OCI-M1 (cell line): ENCODE measurements at regions not wholly inside any gene's neighbourhood (a gene's known extent, or its start where the extent isn't known, plus 50 kb on each side); places are given as distances from the start of the nearest gene placed in this dataset.
"Not testable (repeated sequence)": the region's sequence is repeated elsewhere in the genome, so short reads cannot be mapped to it uniquely, and the experiment has no call there.

Experiments
- DNase-seq: peaks from one replicate; lab custom pipeline; 2025; lab: John Stamatoyannopoulos, UW

DNA sequence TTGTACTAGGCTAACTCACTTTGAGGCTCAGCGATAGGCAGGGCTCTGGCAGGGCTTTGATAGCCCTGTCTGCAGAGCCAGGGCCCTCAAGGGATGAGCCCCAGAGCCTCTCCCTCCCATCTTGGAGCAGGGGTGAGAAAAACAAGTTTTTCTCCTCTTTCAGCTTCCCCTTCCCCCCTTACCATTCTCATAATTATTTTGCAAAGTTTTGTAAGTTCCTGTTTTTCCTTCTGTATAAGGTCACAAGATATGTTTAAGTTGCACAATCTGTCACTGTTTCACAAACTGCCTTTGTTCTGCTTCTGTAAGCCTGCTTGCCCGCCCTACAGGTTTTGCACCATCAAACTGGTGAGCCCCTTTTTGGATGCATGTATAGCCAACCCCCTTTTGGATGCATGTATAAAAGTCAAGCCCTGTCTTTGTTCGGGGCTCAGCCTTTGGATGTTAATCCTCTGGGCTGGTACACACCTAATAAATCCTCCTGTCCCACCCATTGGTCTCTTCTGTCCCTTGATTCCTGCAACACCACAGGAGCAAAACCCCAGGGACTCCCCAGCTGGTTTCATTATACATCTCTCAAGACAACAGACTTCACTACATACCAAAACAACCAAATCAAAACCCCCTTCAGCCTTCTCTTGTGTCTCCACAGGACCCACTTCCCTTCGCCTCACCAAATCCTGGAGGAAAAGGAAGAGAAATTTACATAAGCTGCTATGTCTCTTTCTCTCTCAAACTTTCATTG lies 52.5 kb upstream of the RESF1 start:
- DNase-seq: peak; percentile 85

DNA sequence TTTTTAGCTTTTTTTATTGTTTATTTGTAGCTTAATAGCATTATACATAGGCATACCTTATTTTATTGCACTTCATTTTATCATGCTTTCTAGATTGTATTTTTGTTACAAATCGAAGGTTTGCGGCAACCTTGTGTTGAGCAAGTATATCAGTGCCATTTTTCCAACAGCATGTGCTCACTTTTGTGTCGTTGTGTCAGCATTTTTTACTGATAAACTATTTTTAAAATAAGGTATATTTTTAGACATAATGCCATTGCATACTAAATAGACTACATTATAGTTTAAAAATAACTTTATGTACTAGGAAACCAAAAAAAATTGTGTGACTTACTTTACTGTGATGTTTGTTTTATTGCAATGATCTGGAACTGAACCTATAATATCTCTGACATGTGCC lies 56.2 kb upstream of the RESF1 start:
- no peak for DNase-seq

GRCh38 chr12:31900271-31900670 lies 58.9 kb upstream of the RESF1 start:
- peak; percentile 49 for DNase-seq

DNA sequence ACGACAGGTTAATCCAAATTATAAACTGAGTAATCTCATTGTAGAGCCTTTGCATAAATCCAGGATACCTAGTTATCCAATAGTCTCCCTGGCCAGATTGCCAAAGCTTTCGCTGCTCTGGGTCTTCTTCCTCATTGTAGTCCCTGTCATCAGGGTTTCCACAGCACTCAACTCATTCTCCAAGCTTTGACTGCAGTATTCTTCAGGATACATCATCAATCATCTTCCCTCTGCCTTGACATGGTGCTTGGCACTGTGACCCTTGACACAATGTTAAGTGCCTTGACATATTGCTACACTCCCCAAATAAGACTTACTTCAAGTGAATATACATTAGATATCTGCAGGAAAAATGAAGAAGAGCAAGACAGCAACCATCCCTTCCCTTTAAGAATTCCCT lies 60.1 kb upstream of the RESF1 start:
- no peak for DNase-seq

GRCh38 chr12:31897781-31898503 lies 61.3 kb upstream of the RESF1 start:
- DNase-seq: peak; percentile 88

DNA sequence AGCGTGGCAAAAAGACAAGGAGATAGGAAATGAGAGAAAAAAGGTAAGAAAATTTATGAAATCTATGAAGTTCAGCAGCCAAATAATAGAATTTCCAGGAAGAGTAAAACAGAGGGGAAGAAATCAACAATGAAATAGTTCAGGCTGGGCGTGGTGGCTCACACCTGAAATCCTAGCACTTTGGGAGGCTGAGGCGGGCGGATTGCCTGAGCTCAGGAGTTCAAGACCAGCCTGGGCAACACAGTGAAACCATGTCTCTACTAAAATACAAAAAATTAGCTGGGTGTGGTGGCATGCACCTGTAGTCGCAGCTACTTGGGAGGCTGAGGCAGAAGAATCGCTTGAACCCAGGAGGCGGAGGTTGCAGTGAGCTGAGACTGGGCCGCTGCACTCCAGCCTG lies 62.1 kb upstream of the RESF1 start:
- DNase-seq: not testable (repeated sequence)

DNA sequence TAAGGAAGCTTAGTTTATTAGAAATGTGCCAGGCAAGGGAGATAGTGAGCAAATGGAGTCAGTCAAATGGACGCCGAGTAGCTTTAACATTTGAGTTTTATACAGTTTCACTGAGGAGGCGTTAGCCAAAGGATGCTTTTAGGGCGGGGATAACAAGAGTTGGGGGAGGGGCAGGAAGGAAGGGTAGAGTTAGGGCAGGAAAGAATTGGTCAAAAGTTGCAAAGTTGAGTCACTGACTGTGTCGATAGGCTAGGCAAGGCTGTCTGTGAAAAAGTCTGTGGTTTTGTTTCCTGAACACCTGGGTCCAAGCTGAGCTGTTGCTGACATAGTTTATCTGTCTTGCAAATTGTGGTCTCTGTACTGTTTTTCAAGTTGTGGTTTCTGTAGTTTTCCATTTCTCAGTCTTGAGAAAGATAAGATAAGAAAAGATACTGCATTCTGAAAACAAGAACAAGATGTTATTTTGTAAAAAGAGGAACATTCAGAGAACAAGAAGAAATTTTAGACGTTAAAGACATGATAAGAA lies 62.6 kb upstream of the RESF1 start:
- DNase-seq: peak; percentile 97

- no peak for DNase-seq
These were observed 63.6 kb upstream of the RESF1 start for GRCh38 chr12:31895449-31896150.

DNA sequence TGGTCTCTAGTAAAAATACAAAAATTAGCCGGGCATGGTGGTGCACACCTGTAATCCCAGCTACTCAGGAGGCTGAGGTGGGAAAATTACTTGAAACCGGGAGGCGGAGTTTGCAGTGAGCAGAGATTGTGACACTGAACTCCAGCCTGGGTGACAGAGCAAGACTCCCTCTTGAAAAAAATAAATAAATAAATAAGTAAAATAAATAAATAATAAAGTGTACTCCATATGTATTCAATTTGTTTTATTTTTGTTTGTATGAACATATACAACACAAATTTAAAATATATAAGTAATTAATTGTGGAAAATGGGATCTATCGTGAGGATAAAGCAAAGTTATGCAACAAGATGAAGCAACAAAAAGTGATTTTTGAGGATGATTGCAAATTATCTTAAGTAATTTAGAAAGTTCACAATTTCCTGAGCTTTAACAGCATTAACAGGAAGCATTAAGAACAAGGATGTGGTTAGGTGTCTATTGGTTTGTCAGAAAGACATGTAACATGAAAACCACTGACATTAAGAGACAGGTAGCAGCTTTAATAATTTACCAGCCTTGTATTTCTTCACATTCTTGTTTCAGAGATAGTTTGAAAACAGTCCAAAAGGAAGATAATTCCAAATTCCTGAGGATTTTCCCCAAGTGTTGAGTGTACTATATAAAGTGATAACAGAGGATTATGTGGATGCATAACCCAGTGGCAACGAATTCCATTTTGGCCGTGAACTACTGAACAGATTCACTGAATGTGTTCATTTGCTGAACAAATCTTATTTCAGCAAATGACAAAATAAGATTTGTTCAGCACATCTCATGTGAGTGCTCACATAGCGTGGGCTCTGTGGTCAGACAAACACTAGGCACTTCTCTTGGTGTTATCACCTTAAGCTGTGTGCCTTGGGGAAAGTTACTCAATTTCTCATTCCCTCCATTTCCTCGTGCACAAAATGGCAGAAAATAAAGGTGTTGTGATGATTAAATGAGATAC lies 68.6 kb upstream of the RESF1 start:
- DNase-seq: no peak

- DNase-seq: peak; percentile 55
These were observed 72.0 kb upstream of the RESF1 start for GRCh38 chr12:31887109-31887811.

- DNase-seq: not testable (repeated sequence)
These were observed 76.5 kb upstream of the RESF1 start for GRCh38 chr12:31882682-31883081.

GRCh38 chr12:31880340-31880739 lies 78.9 kb upstream of the RESF1 start:
- DNase-seq: no peak

DNA sequence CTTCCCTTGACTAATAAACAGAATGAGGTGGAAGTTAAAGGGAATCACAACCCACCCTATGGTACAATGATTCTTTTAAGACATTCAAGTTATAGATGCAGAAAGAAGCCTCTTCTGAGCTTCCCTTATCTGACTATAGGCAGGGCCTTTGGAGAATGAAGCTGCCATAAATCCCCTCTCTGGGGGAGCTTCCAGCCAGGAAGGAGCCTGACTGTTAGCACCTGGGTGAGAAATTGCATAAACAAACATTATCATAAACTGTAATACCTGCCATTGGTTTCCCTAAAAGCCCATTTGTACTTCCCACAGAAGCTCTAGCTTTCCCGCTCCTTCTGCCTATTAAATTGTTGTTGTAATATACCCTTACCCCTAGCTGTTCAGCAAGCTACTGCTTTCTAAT lies 81.3 kb upstream of the RESF1 start:
- no peak for DNase-seq

DNA sequence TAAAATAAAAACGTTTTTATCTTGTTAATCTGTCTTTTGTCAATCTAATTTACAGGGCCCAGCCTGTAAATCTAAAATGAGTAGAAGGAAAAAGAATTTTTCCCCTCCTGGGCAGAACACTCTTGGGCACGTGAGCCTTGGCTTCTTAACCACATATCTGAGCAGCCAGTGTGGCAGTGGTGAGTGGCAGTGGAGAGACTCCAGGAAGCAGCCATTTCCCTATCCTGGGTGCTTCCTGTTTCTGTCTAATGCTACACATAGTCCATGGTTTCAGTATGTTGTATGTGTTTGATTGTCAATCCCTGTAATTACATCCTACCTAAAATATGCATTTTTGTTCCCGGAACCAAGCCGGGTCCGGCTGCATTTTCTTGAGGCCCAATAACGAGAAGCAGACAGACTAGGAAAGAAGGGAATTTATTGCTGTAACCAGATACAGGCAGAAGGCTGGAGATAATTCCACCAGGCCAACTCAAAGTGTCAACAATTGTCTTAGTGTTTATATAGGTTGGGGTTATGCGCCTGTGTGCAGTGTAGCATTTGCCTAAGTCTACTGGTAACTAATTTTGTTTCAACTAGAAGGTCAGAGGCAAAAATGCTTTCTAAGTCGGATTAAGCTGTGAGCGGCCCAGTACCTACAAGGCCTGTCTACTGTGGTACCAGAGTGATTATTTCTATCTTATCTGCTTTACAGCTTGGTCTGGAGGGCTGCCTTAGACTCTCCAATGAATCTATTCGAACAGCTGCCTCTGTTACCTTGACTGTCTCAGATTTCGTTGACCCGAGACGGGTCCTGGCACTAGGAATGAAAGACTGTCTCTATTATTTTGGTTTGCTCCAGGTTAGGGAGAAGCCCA lies 82.4 kb upstream of the RESF1 start:
- DNase-seq: peak; percentile 50

DNA sequence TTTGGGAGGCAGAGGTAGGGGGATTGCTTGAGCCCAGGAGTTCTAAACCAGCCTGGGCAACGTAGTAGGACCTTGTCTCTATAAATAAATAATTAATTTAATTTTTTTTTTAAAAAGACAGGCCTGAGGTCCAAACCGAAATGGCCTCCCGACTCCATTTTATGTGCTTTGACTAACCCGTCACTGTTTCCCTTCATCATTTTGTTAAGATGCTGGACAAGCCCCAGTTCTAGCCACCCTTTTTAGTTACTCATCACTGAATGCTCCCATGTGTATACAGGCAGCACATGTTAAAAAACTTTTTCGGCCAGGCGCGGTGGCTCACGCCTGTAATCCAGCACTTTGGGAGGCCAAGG lies 83.6 kb upstream of the RESF1 start:
- DNase-seq: no peak

- no peak for DNase-seq
These were observed 84.1 kb upstream of the RESF1 start for GRCh38 chr12:31874961-31875608.

- DNase-seq: no peak
These were observed 86.2 kb upstream of the RESF1 start for GRCh38 chr12:31872831-31873604.

GRCh38 chr12:31869972-31870371 lies 89.2 kb upstream of the RESF1 start:
- DNase-seq: no peak

GRCh38 chr12:31868965-31869364 lies 90.2 kb upstream of the RESF1 start:
- no peak for DNase-seq
